Erythroblast (primary cell): ENCODE measurements at regions not wholly inside any gene's neighbourhood (a gene's known extent, or its start where the extent isn't known, plus 50 kb on each side); places are given as distances from the start of the nearest gene placed in this dataset.

Source experiments
- GATA1 ChIP-seq: IDR thresholded peaks from 2 replicates; pipeline ENCODE4 v1.6.1; 2011; ENCODE audit warnings: low read depth, mild to moderate bottlenecking, control low read depth, low read length, moderate library complexity
- POLR2A ChIP-seq: IDR thresholded peaks from 2 replicates; pipeline ENCODE4 v1.6.1; 2011; ENCODE audit warnings: mild to moderate bottlenecking, low read length

- TF ChIP-seq POLR2A (no peak), GATA1 (no peak)
Observed at GRCh38 chr14:100450736-100451135, 127.6 kb downstream of the SLC25A47 start.
